ENCODE measurements at regions not wholly inside any gene's neighbourhood (a gene's known extent, or its start where the extent isn't known, plus 50 kb on each side); places are given as distances from the start of the nearest gene placed in this dataset.

- H3K27ac Mint-ChIP-seq: no peak overlapping the region
- ChIA-PET CTCF (no interaction called here), POLR2A (no interaction called here)
Observed at GRCh38 chr4:92064574-92064973, 239.2 kb upstream of the GRID2 start.

GRCh38 chr4:92066485-92066884 is 237.3 kb upstream of the GRID2 start:
- intact Hi-C loops (cut with micrococcal nuclease): no loop called here
- TF ChIP-seq CTCF (IDR thresholded peaks at IDR 0.05): no peak
- peaks cover 18% of the 10 kb centered on the region for H3K9me3 Mint-ChIP-seq
- DNase-seq: no peak
- H3K4me3 Mint-ChIP-seq: no peak overlapping the region
- no peaks in the 10 kb centered on the region for H3K36me3 Mint-ChIP-seq (ENCODE audit: low read depth)
- H3K27me3 Mint-ChIP-seq: no peaks in the 10 kb centered on the region
- no peaks in the 10 kb centered on the region for H3K4me1 Mint-ChIP-seq
- ATAC-seq (ENCODE audit: low read depth): no peak
- ChIA-PET CTCF (no interaction called here), POLR2A (no interaction called here)
- H3K27ac Mint-ChIP-seq: no peak overlapping the region

More at GRCh38 chr4:92064574-92064973, 239.2 kb upstream of the GRID2 start:
- no peak overlapping the region for H3K4me3 Mint-ChIP-seq
- no peaks in the 10 kb centered on the region for H3K27me3 Mint-ChIP-seq
- no peak for TF ChIP-seq CTCF (IDR thresholded peaks at IDR 0.05)
- peaks cover 13% of the 10 kb centered on the region for H3K9me3 Mint-ChIP-seq
- H3K4me1 Mint-ChIP-seq: no peaks in the 10 kb centered on the region
- DNase-seq (no peak), ATAC-seq (ENCODE audit: low read depth) (no peak)
- H3K36me3 Mint-ChIP-seq (ENCODE audit: low read depth): no peaks in the 10 kb centered on the region
- intact Hi-C loops (cut with micrococcal nuclease): no loop called here

- Mint-ChIP-seq H3K27me3 (no peaks in the 10 kb centered on the region), H3K4me1 (no peaks in the 10 kb centered on the region), H3K9me3 (peaks cover 19% of the 10 kb centered on the region), H3K36me3 (ENCODE audit: low read depth) (no peaks in the 10 kb centered on the region), H3K4me3 (no peak overlapping the region), H3K27ac (no peak overlapping the region)
- TF ChIP-seq CTCF (IDR thresholded peaks at IDR 0.05): no peak
- intact Hi-C loops (cut with micrococcal nuclease): no loop called here
- DNase-seq (no peak), ATAC-seq (ENCODE audit: low read depth) (no peak)
- ChIA-PET POLR2A (no interaction called here), CTCF (no interaction called here)
Observed at GRCh38 chr4:92071587-92071986, 232.2 kb upstream of the GRID2 start.

GRCh38 chr4:92074839-92075238 is 228.9 kb upstream of the GRID2 start:
- ChIA-PET POLR2A (no interaction called here), CTCF (no interaction called here)
- Mint-ChIP-seq H3K36me3 (ENCODE audit: low read depth) (no peaks in the 10 kb centered on the region), H3K27me3 (no peaks in the 10 kb centered on the region), H3K4me1 (no peaks in the 10 kb centered on the region), H3K9me3 (peaks cover 12% of the 10 kb centered on the region), H3K27ac (no peak overlapping the region), H3K4me3 (no peak overlapping the region)
- intact Hi-C loops (cut with micrococcal nuclease): no loop called here
- no peak for ATAC-seq (ENCODE audit: low read depth)
- no peak for DNase-seq
- no peak for TF ChIP-seq CTCF (IDR thresholded peaks at IDR 0.05)

GRCh38 chr4:92090887-92091286 is 212.9 kb upstream of the GRID2 start:
- no peaks in the 10 kb centered on the region for H3K36me3 Mint-ChIP-seq (ENCODE audit: low read depth)
- H3K4me3 Mint-ChIP-seq: no peak overlapping the region
- no peaks in the 10 kb centered on the region for H3K4me1 Mint-ChIP-seq
- ChIA-PET POLR2A (no interaction called here), CTCF (no interaction called here)
- peaks cover 5% of the 10 kb centered on the region for H3K9me3 Mint-ChIP-seq
- no peaks in the 10 kb centered on the region for H3K27me3 Mint-ChIP-seq
- ATAC-seq (ENCODE audit: low read depth): no peak
- H3K27ac Mint-ChIP-seq: no peak overlapping the region
- no peak for DNase-seq
- TF ChIP-seq CTCF (IDR thresholded peaks at IDR 0.05): no peak
- intact Hi-C loops (cut with micrococcal nuclease): no loop called here
